ENCODE measurements at regions not wholly inside any gene's neighbourhood (a gene's known extent, or its start where the extent isn't known, plus 50 kb on each side); places are given as distances from the start of the nearest gene placed in this dataset.

DNA sequence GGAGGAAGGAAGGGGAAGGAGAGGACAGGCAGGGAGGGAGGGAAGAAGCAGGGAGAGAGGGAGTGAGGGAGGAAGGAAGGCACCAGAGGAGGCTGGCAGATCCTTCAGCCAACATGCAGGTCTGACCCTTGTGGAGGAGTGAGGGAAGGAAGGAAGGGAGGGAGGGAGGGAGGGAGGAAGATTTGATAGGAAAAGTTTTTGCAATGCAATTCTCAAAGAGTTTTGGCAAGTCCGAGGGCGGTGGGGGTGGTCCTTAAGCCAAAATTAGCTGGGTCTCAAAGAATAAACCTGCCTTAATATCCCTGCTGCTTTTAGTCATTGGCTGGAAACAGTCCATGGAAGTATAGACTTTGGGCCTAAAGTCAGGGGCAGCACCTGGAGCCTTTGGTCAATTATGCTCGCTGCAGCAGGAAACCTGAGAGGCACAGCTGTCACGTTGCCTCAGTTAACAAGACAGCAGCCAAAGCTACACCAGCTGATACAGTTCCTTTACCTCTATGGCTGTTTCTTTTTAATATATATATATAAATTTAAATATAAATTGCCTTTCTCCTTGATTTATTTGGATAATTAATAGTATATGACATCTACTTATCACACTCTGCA lies 115.7 kb upstream of the RALGAPA2 start:
- DNase-seq (ENCODE audit: low read depth), result no peak

- no peak for DNase-seq (ENCODE audit: low read depth)
These were observed 112.6 kb upstream of the RALGAPA2 start for GRCh38 chr20:20824924-20825584.

GRCh38 chr20:20823476-20823881 lies 111.0 kb upstream of the RALGAPA2 start:
- no peak for DNase-seq (ENCODE audit: low read depth)

DNA sequence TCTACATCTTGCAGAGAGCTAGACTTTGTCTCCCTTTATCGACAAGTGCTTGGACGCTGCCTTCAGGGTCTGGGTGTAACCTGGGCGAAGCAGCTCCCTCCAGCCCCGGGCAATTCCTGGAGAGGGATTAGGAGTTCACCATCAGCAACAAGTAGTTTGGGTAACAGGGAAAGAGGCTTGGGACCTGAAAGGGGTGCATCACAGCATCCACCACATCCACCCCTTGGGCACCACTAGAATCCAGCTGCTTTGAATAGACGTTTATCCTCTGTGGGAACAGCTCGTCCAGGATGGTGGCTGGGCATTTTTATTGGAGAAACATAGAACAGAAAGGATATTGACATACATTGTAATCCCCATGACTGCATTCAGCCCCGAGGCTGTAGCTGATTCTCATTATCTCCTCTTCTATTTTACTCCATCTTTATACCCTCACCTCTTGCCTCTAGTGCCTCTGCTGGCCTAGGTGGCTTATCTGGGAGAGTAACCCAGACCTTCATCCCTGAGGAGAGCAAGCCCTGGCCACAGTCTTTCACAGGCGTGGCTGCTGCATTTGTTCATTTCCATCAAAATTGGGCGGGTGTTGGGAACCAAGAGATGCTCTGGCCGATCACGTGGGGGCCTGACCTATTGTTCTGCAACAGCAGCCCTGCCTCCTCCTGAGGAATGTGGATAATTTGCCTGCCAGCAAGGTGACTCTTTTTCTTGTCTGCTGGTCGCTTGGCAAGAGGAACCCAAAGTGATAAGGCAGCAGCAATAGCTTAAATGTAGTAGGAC lies 109.2 kb upstream of the RALGAPA2 start:
- no peak for DNase-seq (ENCODE audit: low read depth)

DNA sequence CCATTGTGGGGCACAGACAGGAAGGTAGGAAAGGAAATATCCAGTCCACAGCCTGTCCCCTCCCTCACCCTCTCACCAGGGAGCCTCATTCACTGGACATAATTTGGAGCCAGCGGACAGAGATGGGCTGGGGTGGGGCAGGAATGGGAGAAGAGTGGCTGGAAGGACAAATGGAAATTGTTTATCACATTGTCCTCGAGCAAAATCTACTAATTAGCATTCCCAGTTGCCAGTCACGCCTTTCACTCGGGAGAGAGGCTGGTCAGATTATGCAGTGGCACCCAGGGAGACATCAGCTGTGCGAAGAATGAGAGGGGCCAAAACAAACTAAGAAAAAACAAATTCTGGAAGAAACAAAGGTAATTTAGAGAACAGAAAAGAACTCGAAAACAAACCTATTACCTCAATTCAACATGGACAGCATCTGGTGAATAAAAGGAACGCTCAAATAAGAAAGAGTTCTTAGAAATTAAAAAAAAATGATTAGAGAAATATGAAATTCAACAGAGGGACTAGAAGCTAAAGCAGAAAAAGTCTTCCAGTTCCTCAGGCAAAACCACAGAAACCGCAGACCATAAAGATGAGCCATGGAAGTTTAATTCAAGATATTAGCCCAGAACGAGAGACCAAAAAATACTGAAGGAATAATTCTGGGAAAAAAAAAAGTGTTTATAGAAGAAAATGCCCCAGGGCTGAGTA lies 108.5 kb upstream of the RALGAPA2 start:
- DNase-seq (ENCODE audit: low read depth), result no peak

DNA sequence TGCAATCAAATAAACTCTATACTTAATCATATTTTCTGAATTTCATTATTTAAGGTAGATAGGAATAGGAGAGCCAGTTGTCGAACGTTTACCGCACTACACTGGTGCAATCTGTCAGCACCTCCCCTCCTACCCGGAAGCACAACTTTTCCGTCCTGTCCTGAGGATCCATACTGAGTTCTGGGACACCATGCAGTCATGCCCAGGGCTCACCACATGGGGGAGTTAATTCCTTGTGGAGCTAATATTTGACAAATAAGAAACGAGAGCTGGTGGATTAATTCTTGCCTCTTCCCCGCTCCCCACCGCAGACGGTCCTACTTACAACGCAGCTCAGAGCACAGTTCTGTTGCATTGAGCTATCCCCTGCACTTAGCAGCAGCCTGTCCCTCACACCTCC lies 107.7 kb upstream of the RALGAPA2 start:
- no peak for DNase-seq (ENCODE audit: low read depth)

- DNase-seq (ENCODE audit: low read depth), result no peak
These were observed 104.7 kb upstream of the RALGAPA2 start for GRCh38 chr20:20816969-20817755.

- no peak for DNase-seq (ENCODE audit: low read depth)
These were observed 103.4 kb upstream of the RALGAPA2 start for GRCh38 chr20:20815711-20816455.

DNA sequence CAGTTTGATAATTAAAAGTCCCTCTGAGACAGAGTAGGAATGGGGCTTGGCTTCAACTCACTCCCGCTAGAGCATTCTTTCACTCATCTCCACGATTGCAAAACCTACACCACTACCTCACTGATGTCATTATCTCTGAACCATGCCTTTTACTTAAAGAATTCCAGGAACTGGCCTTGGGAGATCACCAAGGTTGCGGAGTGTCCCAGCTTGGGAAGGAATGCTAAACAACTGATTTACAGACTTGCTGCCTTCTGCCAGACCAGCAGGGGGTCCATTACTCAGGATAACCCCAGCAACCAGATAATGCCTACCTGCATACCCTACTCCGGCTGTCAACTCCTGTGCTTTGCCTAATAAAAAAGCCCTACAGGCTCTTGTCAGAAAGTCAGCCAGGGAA lies 102.2 kb upstream of the RALGAPA2 start:
- DNase-seq (ENCODE audit: low read depth), result no peak

GRCh38 chr20:20812136-20812535 lies 99.7 kb upstream of the RALGAPA2 start:
- DNase-seq (ENCODE audit: low read depth), result no peak

GRCh38 chr20:20808016-20808415 lies 95.6 kb upstream of the RALGAPA2 start:
- no peak for DNase-seq (ENCODE audit: low read depth)

DNA sequence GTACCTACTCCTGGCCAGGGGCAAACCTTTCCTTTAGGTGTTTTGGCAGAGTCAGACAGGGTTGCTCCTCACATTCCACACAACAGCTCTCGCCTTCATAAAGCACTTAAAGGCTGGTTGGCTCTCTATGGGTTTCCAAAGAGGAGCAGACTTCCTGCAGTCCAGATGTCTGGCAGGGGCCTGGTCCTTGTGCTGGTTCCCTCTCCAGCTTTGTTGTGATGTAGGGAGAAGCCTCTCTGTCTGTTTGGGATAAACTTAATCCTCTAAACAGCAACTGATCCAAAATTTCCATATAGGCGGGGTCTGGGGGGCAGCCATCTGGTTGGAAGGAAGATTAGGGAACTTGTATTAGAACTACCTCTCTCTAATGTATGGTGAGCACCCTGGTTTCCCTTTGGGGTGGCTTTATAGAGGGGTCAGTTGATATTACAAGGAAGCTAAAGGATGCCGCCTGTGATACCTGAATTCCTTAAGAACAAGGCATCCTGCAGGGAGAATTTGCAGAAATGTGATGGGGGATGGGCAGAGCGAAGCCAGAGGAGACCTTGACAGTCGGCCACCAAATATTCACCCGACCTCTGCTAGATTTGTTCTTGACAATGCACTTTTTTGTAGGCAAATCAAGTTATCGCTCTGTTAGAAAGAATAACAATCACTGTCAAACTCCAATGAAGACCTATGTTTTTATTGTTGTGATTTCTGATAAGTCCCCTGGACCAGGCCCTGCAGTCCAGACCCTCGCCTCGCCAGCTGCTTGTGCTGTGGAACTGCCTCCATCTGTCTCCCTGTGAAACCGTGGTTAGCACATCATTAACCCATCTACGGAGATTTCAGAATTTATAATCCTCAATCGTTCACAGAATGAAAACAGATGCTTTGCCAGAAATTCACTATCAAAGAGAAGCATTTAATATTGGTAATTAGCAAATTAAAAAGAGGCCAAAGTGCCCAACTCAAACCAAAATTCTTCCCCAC lies 94.0 kb upstream of the RALGAPA2 start:
- no peak for DNase-seq (ENCODE audit: low read depth)

DNA sequence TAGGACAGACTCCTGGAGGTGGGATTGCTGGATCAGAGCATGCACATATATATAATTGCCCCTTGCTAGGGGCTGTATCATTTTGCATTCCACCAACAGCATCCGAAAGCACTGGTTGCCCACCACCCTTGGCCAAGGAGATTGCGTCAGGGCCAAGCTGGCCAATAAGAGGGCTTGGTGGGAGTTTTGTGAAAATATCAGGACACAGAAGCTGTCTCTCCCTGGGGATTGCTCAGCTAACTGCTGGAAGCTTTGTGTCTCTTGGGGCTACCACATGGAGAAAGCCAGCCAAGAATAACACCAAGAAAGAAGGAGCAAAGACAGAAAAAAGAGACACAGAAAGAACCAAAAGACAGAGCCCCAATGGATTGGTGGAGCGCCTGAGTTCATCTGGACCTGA lies 90.6 kb upstream of the RALGAPA2 start:
- DNase-seq (ENCODE audit: low read depth), result no peak

DNA sequence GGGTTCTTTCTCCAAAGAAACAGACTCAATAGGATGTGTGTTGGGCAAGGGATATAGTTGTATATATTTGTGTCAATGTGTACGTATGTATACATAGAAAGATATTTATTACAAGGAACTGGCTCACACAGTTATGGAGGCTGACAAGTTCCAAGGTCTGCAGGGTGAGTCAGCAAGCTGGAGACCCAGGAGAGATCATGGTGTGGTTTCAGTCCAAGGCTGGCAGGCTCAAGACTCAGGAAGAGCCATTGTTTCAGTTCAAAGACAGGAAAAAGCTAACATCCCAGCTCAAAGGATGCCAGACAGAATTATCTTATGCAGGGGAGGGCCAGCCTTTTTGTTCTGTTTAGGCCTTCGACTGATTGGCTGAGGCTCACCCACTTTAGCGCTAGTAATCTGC lies 89.9 kb upstream of the RALGAPA2 start:
- DNase-seq (ENCODE audit: low read depth), result no peak

GRCh38 chr20:20799716-20800312 lies 87.4 kb upstream of the RALGAPA2 start:
- no peak for DNase-seq (ENCODE audit: low read depth)

- no peak for DNase-seq (ENCODE audit: low read depth)
These were observed 85.3 kb upstream of the RALGAPA2 start for GRCh38 chr20:20797521-20798310.

DNA sequence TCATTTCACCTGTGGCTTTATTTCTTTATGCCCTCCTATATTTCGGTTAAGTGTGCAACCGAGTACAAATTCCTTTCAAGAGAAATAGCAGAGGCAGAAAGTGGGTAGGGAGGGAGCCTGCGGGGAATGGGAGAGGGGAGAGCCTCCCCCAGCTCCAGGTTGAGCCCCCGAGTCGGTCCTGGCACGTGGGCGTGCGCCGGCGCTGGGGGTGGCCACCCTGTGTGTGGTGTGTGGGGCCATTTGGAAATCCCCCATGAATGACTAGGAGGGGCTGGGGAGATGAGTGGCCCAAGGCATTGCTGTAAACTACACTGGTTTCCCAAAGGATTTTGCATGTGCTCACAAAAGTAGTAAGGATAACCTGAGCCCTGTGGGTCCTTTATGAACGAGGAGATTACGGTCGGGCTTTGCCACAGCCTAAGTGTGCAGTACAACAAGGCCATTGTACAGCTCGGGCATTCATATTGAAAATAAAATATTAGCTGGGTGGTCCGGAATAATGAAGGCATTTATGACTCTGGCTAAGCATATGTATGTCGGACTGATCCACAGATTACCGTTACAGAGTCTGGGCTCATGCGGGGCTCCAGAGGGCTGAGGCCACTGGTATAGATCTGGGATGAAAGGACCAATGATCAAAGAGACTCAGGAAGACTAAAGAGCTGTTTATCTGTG lies 84.5 kb upstream of the RALGAPA2 start:
- no peak for DNase-seq (ENCODE audit: low read depth)

- DNase-seq (ENCODE audit: low read depth), result no peak
These were observed 83.3 kb upstream of the RALGAPA2 start for GRCh38 chr20:20795721-20796120.

All from T-helper 22 cell (primary cell).